Activated CD4-positive, alpha-beta T cell treated with anti-CD3 and anti-CD28 coated beads, Interleukin-2, amount 10 ng/mL, durations not matched to agents 24 days and 14 days (primary cell): ENCODE measurements at regions not wholly inside any gene's neighbourhood (a gene's known extent, or its start where the extent isn't known, plus 50 kb on each side); places are given as distances from the start of the nearest gene placed in this dataset.

Experiments
- DNase-seq: peaks from one replicate; pipeline ENCODE4 v3.0.0; 2022
- H3K27ac Mint-ChIP-seq: one replicate; pipeline ENCODE4 v1.8.0; 2022; ENCODE audit warnings: mild to moderate bottlenecking, mixed read lengths
- H3K27me3 Mint-ChIP-seq: one replicate; pipeline ENCODE4 v1.8.0; 2022; ENCODE audit warnings: mixed read lengths
- H3K36me3 Mint-ChIP-seq: one replicate; pipeline ENCODE4 v1.8.0; 2022; ENCODE audit warnings: low read depth, mild to moderate bottlenecking, mixed read lengths
- H3K4me1 Mint-ChIP-seq: one replicate; pipeline ENCODE4 v1.8.0; 2021; ENCODE audit warnings: mixed read lengths
- H3K4me3 Mint-ChIP-seq: one replicate; pipeline ENCODE4 v1.8.0; 2022; ENCODE audit warnings: mild to moderate bottlenecking, moderate library complexity, mixed read lengths
- H3K9me3 Mint-ChIP-seq: one replicate; pipeline ENCODE4 v1.8.0; 2021; ENCODE audit warnings: mixed read lengths
- intact Hi-C: fragments of 100-400 bp; cut with micrococcal nuclease; formaldehyde crosslinking; loops from one replicate; pipeline ENCODE4 v1.15.1; 2023

DNA sequence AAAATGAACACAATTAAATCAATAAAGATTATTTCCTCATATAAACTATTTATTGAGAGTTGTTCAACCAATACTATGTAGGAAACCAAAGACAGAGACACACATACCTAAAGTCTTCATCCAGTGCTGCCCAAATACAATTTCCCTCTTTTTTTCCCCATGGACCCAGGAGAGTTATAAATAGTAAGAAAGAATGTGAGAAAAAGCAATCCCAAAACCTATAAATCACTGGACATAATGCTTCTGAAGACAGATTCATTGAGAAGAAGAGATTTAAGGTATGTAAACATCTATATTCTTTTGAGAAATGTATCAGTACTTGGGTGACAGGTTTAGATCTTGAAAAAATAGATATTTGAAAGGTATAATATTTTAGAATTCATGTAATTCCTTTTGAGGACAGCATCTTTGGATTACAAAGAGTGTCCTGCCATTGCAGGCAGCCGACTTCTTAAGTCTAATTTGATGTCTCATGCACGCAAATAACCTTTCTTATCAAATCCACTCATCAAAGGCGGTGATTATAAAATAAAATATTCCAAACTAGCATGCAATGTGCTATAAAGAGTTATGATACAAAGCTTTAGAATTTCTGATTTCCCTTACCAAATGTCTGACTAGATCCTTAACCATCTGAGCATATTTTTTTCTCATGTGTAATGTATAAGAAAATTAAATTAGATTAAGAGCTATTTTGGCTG is 739.4 kb downstream of the LIG4 start:
- Mint-ChIP-seq H3K36me3 (no peaks in the 10 kb centered on the region), H3K4me1 (no peaks in the 10 kb centered on the region), H3K27me3 (no peaks in the 10 kb centered on the region), H3K27ac (no peak overlapping the region), H3K4me3 (no peak overlapping the region), H3K9me3 (no peaks in the 10 kb centered on the region)
- intact Hi-C loops: no loop called here
- DNase-seq: no peak

DNA sequence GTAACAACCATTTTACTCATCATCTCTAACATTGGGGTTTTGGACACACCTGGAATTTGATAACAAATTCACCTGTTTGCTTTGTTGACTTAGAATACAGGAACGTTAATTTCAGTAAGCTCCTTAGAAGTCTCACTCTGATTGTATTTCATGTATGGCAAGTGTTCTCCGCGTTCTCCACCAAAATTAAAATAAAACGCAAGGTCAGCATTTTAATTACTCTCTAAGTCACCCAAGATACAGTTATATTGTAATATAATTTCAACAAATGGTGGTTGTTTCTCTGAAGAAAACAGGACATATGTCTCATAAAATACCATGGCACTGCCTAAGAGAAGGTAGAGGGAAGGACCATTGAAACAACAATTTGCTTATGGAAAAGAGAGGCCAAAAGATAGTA is 742.1 kb downstream of the LIG4 start:
- Mint-ChIP-seq H3K27ac (no peak overlapping the region), H3K36me3 (no peaks in the 10 kb centered on the region), H3K4me1 (no peaks in the 10 kb centered on the region), H3K4me3 (no peak overlapping the region), H3K27me3 (no peaks in the 10 kb centered on the region), H3K9me3 (no peaks in the 10 kb centered on the region)
- DNase-seq: no peak
- intact Hi-C loops: no loop called here

DNA sequence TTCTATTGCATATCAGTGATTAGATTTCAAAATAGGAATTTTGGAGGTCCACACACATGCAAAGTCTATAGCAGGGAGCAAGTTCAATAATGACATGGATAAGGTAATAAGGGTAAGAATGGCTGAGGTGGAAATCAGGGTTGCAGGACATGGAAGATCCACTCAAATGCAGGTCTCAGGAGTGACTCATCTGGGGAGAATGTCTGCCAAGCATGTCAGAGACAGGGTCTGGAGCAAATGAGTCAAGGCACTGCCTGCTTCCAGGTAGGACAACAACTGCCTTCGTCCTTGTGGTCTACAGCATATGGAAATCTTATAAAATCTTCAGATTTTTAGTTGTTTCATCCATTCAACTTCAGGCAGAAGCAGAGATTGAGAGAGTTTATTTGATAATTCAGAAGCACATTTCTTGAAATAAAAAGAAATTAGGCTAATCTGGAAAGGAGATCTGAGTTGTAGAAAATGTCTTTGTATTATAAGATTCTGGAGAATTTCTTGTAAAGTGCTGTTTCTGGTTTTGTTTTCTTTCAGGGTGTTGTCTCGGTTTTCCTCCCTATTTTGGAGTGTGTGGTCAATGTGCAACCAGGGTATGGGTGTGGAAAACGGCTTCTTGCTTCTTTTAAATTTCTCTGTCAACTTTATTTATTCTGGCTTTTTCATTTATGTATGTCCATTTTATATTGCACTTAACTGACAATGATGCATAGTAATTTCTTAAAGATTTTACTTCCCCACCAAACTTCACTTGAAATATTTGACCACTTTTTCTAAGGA is 748.8 kb downstream of the LIG4 start:
- Mint-ChIP-seq H3K9me3 (no peaks in the 10 kb centered on the region), H3K27ac (no peak overlapping the region), H3K4me3 (no peak overlapping the region), H3K27me3 (no peaks in the 10 kb centered on the region), H3K36me3 (no peaks in the 10 kb centered on the region), H3K4me1 (no peaks in the 10 kb centered on the region)
- no peak for DNase-seq
- intact Hi-C loops: no loop called here

DNA sequence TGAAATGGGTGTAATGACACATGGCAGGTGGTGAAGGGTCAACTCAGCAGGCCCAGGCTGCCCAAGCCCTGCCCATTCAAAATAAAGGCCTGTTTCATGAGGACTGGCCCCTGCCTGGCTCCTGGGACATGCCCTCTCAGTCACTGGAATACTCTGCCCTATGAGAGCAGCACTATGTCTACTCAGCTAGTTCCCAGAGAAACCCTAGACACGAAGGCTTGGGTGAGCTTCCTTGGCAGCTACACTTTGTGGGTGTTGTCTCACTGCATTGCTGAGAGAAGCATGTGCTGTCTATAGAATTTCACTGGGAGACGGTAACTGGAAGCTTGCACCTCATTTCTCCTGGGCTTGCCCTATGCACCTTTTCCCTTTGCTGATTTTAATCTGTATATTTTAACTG is 752.8 kb downstream of the LIG4 start:
- DNase-seq: no peak
- Mint-ChIP-seq H3K4me3 (no peak overlapping the region), H3K9me3 (peaks cover 3% of the 10 kb centered on the region), H3K4me1 (no peaks in the 10 kb centered on the region), H3K36me3 (no peaks in the 10 kb centered on the region), H3K27me3 (no peaks in the 10 kb centered on the region), H3K27ac (no peak overlapping the region)
- intact Hi-C loops: no loop called here

DNA sequence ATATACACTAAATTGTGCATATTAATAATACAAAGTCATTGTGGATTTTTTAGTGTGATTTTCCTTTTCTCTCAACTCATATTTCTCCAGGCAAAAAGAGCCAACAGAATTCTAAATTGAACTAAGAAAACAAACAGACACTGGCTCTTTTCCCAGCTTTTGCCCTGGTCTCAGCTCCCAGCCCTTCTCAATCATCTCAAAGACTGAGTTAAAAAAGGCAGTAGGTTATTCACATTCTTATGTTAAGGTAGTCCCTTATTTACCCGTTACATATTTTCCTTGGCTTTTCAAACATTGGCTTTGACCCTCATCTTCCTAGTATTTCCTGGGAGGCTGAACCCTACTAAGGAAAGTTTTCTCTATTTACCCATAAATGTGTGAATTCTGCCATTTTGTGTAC is 753.6 kb downstream of the LIG4 start:
- no peak overlapping the region for H3K4me3 Mint-ChIP-seq
- H3K36me3 Mint-ChIP-seq: no peaks in the 10 kb centered on the region
- H3K9me3 Mint-ChIP-seq: peaks cover 3% of the 10 kb centered on the region
- no peak overlapping the region for H3K27ac Mint-ChIP-seq
- no peak for DNase-seq
- intact Hi-C loops: no loop called here
- H3K4me1 Mint-ChIP-seq: no peaks in the 10 kb centered on the region
- H3K27me3 Mint-ChIP-seq: no peaks in the 10 kb centered on the region

DNA sequence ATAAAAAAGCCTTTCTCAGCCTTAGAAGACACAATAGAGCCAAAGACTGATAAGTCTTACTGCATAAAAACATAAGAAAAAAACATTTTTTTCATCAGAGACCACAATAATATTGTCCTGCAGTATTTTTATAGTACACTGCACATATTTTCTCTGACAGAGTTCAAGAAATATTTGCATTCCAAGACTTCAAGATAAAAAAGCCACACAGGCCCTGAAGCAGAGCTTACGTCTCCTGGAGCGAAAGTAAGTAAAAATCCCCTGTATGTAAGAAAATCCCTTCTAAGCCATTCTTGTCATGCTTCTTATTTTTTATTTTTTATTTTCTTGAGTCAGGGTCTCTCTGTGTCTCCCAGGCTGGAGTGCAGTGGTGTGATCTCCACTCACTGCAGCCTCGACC is 755.9 kb downstream of the LIG4 start:
- no peak overlapping the region for H3K27ac Mint-ChIP-seq
- no peak for DNase-seq
- no peaks in the 10 kb centered on the region for H3K27me3 Mint-ChIP-seq
- intact Hi-C loops: no loop called here
- H3K4me1 Mint-ChIP-seq: no peaks in the 10 kb centered on the region
- no peak overlapping the region for H3K4me3 Mint-ChIP-seq
- H3K36me3 Mint-ChIP-seq: no peaks in the 10 kb centered on the region
- H3K9me3 Mint-ChIP-seq: peaks cover 9% of the 10 kb centered on the region

DNA sequence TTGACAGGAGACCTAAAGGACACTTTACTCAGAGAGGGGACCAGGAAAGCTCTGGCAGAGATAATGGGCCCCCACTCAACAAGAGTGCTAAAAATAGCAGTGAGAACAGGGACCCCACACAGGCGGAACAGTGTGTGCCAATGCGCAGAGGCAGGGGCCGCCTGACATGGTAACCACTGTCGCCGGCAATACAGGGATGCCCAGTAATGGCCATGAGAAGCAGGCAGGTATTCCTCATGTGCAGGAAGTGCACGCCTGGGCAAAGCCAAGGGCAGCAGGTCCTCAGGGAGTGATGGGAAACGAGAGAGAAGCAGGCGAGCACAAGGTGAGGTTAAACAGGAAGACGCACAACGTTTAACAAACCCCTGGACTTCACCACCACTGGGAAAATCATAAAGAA is 757.1 kb downstream of the LIG4 start:
- Mint-ChIP-seq H3K4me3 (no peak overlapping the region), H3K36me3 (no peaks in the 10 kb centered on the region), H3K27me3 (no peaks in the 10 kb centered on the region), H3K4me1 (no peaks in the 10 kb centered on the region), H3K27ac (no peak overlapping the region), H3K9me3 (peaks cover 9% of the 10 kb centered on the region)
- DNase-seq: no peak
- intact Hi-C loops: no loop called here

DNA sequence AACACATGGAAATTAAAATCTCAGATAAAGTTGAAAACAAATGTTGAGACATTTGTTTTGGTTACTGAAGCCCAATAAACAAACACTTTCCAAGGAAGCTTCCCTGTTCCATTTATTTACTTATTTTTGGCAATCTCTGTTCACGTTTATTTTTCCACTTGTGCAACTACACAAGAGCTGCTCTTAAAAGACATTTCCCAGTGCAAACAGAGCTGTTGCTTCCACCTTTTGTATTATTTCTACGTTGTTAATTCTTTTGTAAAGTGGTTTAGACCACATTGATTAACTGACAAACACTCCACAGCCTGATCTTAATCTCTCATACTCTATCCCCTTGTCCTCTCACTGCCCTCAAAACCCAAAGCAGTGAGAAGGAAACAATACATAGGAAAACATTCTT is 757.6 kb downstream of the LIG4 start:
- Mint-ChIP-seq H3K4me3 (no peak overlapping the region), H3K9me3 (peaks cover 10% of the 10 kb centered on the region), H3K36me3 (no peaks in the 10 kb centered on the region), H3K27me3 (no peaks in the 10 kb centered on the region), H3K27ac (no peak overlapping the region), H3K4me1 (no peaks in the 10 kb centered on the region)
- DNase-seq: no peak
- intact Hi-C loops: no loop called here

DNA sequence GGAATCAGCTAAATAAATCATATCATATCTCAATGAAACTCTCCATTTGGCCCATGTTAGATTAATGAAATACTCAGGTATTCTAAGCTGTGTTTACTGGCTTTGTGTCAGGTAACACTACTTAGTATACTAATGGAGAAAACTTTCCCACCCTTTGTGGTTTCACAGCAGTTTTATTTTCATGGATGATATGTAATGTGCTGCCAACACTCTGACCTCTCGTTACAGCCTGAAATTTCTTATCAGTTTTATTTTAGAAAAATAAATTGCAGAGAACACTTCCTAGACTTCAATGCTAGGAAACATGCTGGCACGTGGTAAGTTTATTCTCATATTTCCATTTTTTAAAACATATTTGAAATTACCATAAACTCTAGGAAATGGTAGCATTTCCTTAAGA is 758.9 kb downstream of the LIG4 start:
- Mint-ChIP-seq H3K4me1 (no peaks in the 10 kb centered on the region), H3K27me3 (no peaks in the 10 kb centered on the region), H3K36me3 (no peaks in the 10 kb centered on the region), H3K27ac (no peak overlapping the region), H3K9me3 (peaks cover 21% of the 10 kb centered on the region), H3K4me3 (no peak overlapping the region)
- no peak for DNase-seq
- intact Hi-C loops: no loop called here

DNA sequence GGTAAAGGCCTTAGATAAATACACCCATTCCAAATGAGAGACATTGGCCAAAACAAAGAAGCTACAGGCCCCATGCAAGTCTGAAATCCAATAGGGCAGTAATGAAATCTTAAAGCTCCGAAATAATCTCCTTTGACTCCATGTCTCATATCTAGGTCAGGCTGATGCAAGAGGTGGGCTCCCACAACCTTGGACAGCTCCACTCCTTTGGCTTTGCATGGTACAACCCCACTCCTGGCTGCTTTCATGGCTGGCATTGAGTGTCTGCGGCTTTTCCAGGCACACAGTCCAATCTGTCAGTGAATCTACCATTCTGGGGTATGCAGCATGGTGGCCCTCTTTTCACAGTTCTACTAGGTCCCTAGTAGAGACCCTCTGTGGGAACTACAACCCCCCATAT is 762.5 kb downstream of the LIG4 start:
- DNase-seq: no peak
- intact Hi-C loops: no loop called here
- Mint-ChIP-seq H3K4me3 (no peak overlapping the region), H3K9me3 (peaks cover 26% of the 10 kb centered on the region), H3K27ac (no peak overlapping the region), H3K27me3 (no peaks in the 10 kb centered on the region), H3K36me3 (no peaks in the 10 kb centered on the region), H3K4me1 (no peaks in the 10 kb centered on the region)

DNA sequence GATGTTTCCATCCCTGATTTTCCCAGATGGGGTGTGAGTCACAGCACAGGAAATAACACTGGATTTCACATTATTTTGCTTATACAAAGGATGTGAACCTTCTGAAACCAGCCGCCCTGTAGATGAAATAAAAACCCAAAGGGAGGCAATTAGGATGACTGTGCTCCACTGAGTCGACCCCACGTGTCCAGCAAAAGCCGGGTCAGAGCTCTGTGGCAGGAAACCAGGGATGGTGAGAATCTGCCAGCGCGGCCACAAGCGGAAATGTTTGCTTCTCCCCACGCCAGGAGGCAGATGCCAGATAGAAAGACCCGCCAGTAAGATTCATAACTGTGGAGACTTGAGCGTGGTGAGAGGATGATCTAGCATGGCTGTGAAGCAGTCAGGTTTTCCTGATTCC is 764.4 kb downstream of the LIG4 start:
- Mint-ChIP-seq H3K27ac (no peak overlapping the region), H3K27me3 (no peaks in the 10 kb centered on the region), H3K4me1 (no peaks in the 10 kb centered on the region), H3K9me3 (peaks cover 24% of the 10 kb centered on the region), H3K36me3 (no peaks in the 10 kb centered on the region), H3K4me3 (no peak overlapping the region)
- no peak for DNase-seq
- intact Hi-C loops: no loop called here

DNA sequence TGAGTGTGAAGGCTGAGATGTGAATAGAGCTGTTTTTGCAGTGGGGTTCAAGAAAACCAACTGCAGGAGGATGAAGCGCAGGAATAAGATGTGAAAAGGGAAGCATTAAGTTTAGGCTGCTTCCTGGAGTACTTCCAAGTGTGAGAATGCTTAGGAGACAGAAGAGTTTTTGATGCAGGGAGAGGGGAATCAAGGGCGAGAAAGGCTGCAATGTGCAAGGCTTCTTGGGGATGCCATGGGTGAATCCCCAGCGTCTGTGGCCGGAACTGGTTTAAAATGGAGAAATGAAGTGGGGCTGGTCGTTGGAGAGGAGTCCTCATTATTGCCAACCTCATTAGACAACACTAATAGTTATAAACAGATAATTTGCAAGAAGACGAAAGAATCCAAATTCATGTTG is 764.9 kb downstream of the LIG4 start:
- H3K36me3 Mint-ChIP-seq: no peaks in the 10 kb centered on the region
- no peak for DNase-seq
- H3K27me3 Mint-ChIP-seq: no peaks in the 10 kb centered on the region
- no peak overlapping the region for H3K27ac Mint-ChIP-seq
- H3K4me1 Mint-ChIP-seq: no peaks in the 10 kb centered on the region
- H3K9me3 Mint-ChIP-seq: peaks cover 21% of the 10 kb centered on the region
- H3K4me3 Mint-ChIP-seq: no peak overlapping the region
- intact Hi-C loops: no loop called here

DNA sequence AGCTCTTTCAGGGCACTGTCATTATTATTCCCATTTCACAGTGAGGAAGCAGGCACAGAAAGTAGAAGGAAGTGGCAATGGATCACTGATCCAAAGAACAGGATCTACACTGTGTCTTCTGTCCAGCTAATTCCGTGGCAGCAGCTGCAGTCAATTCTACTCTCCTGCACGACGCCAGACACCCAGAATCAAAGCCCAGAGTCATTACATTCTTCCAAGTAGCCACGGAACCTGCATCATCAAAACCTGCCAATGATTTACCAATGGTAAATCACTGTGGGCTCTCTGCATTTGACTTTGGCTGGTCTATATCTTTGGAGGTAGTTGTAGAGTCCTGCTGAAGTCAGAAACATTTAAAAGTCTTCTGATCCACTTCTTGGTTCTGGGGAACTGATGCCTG is 767.7 kb downstream of the LIG4 start:
- no peaks in the 10 kb centered on the region for H3K4me1 Mint-ChIP-seq
- no peak overlapping the region for H3K27ac Mint-ChIP-seq
- H3K27me3 Mint-ChIP-seq: no peaks in the 10 kb centered on the region
- no peaks in the 10 kb centered on the region for H3K36me3 Mint-ChIP-seq
- no peak for DNase-seq
- H3K4me3 Mint-ChIP-seq: no peak overlapping the region
- H3K9me3 Mint-ChIP-seq: peaks cover 16% of the 10 kb centered on the region
- intact Hi-C loops: no loop called here

DNA sequence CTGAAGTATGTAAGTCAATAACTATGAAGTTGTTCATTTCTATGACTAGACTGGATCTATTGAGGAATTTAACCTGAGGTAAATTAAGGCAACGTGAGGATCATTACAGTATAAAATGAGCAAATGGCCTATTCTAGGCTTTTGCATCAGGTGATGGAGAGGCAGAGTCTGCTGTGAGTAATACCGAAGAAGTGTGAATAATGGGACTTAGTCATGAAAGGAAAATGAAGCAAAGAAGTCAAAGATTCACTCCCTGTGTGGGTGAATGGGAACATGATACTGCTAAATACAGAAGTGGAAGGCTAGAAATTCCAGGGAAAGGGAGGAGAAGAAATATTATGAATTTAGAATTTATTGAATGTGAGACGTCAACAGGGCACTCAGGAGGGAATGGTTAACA is 774.1 kb downstream of the LIG4 start:
- Mint-ChIP-seq H3K4me1 (no peaks in the 10 kb centered on the region), H3K9me3 (no peaks in the 10 kb centered on the region), H3K27me3 (no peaks in the 10 kb centered on the region), H3K4me3 (no peak overlapping the region), H3K27ac (no peak overlapping the region), H3K36me3 (no peaks in the 10 kb centered on the region)
- intact Hi-C loops: no loop called here
- DNase-seq: no peak

DNA sequence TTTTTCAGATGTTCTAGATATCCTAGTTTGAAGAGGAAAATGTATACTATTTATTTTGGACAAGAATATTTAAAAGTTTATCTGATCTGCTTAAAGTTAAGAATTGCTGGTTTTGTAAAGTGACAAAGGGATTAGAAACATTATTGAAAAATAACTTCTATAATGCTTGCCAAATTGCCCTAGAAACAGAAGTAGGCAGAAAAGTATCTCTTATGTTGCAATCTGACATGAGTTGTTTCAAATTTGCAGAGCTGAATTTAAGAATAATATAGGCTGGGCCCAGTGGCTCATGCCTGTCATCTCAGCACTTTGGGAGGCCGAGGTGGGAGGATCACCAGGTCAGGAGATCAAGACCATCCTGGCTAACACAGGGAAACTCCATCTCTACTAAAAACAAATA is 777.1 kb downstream of the LIG4 start:
- DNase-seq: no peak
- Mint-ChIP-seq H3K4me3 (no peak overlapping the region), H3K27ac (no peak overlapping the region), H3K4me1 (no peaks in the 10 kb centered on the region), H3K9me3 (no peaks in the 10 kb centered on the region), H3K36me3 (no peaks in the 10 kb centered on the region), H3K27me3 (no peaks in the 10 kb centered on the region)
- intact Hi-C loops: no loop called here
